GM12878 (cell line): ENCODE measurements at regions not wholly inside any gene's neighbourhood (a gene's known extent, or its start where the extent isn't known, plus 50 kb on each side); places are given as distances from the start of the nearest gene placed in this dataset.

ENCODE experiments used
- ATAC-seq: fragments of 200-7000 bp; cut with Tn5 transposase; 3 replicates; pipeline ENCODE4 v1.9.1; 2020; ENCODE audit warnings: mild to moderate bottlenecking, moderate library complexity
- BruUV-seq: library from RNA; stranded (reverse); fragments of 400-500 nt; replicated peaks from 2 replicates; lab custom pipeline; 2021; lab: Mats Ljungman, UMichigan
- CTCF ChIA-PET: fragments of 300-600 bp; sonication (Branson Sonifier 250); formaldehyde crosslinking; extraction: SDS; loops from one replicate; lab custom pipeline; 2021; ENCODE audit warnings: inconsistent platforms; lab: Yijun Ruan, JAX
- POLR2A ChIA-PET: fragments of 350-600 bp; formaldehyde crosslinking; extraction: SDS; loops from one replicate; lab custom pipeline; 2021; ENCODE audit warnings: inconsistent platforms; lab: Charles Lee
- RAD21 ChIA-PET: fragments of 300-600 bp; sonication (Branson Sonifier 250); formaldehyde crosslinking; loops from one replicate; lab custom pipeline; 2023; ENCODE audit warnings: antibody characterized with exemption; ENCODE audit not compliant: unreplicated experiment; lab: Charles Lee
- SMC1A ChIA-PET: fragments of 300-600 bp; sonication (Branson Sonifier 250); formaldehyde crosslinking; loops from one replicate; lab custom pipeline; 2023; ENCODE audit not compliant: unreplicated experiment, uncharacterized antibody; lab: Charles Lee
- DNase-seq: peaks from one replicate; pipeline ENCODE4 v3.0.0-alpha.2; 2011; ENCODE audit warnings: low read depth, low spot score
- FAIRE-seq: peaks from 3 replicates; lab custom pipeline; 2011; peaks lifted over from hg19 to GRCh38; lab: Jason Lieb, UNC
- H2AFZ ChIP-seq: 2 replicates; pipeline ENCODE4 v1.6.0; 2011; ENCODE audit warnings: low read depth, low read length, control low read depth; ENCODE audit not compliant: control insufficient read depth
- H3K27ac ChIP-seq: 2 replicates; pipeline ENCODE4 v1.5.1; 2011; ENCODE audit warnings: control low read depth; ENCODE audit not compliant: control insufficient read depth, insufficient read depth
- H3K27me3 ChIP-seq, 2 experiments: replicated peaks in 1 of 2; 2 replicates each; pipeline versions ENCODE4 v1.6.0 to v1.6.1; 2011; ENCODE audit warnings: low read length in 1 of 2; ENCODE audit not compliant: control insufficient read depth in 2 of 2, insufficient read depth in 2 of 2
- H3K36me3 ChIP-seq, 2 experiments: 2 replicates each; pipeline ENCODE4 v1.5.1; 2011; ENCODE audit warnings: low read length in 1 of 2; ENCODE audit not compliant: control insufficient read depth in 2 of 2, insufficient read depth in 2 of 2
- H3K4me1 ChIP-seq: 2 replicates; pipeline ENCODE4 v1.6.1; 2011; ENCODE audit warnings: mild to moderate bottlenecking, low read length, moderate library complexity, mixed read lengths; ENCODE audit not compliant: control insufficient read depth, insufficient read depth
- H3K4me2 ChIP-seq: 2 replicates; pipeline ENCODE4 v1.6.0; 2011; ENCODE audit warnings: control low read depth; ENCODE audit not compliant: control insufficient read depth, insufficient read depth
- H3K4me3 ChIP-seq: fragments of 200-600 bp; sonication (generic); 2 replicates; pipeline ENCODE4 v1.5.1; 2016
- H3K79me2 ChIP-seq: 2 replicates; pipeline ENCODE4 v1.6.0; 2011; ENCODE audit warnings: low read length; ENCODE audit not compliant: control insufficient read depth, insufficient read depth
- H3K9ac ChIP-seq: 2 replicates; pipeline ENCODE4 v1.8.0; 2011; ENCODE audit warnings: low read length, control low read depth, mixed read lengths; ENCODE audit not compliant: control insufficient read depth, insufficient read depth
- H3K9me3 ChIP-seq: replicated peaks from 3 replicates; pipeline ENCODE4 v1.5.1; 2011; ENCODE audit warnings: mild to moderate bottlenecking, low read length; ENCODE audit not compliant: control insufficient read depth, insufficient read depth
- H4K20me1 ChIP-seq: 2 replicates; pipeline ENCODE4 v1.6.0; 2011; ENCODE audit not compliant: control insufficient read depth, insufficient read depth
- GATAD2B ChIP-seq: fragments of 450-650 bp; conservative IDR thresholded peaks from 2 replicates; pipeline ENCODE4 v1.6.1; 2017; ENCODE audit warnings: low read depth, mild to moderate bottlenecking, moderate library complexity
- HDAC6 ChIP-seq: fragments of 200-600 bp; sonication (generic); IDR thresholded peaks from one replicate; pipeline ENCODE4 v1.8.0; 2017; ENCODE audit warnings: antibody characterized with exemption; ENCODE audit not compliant: unreplicated experiment
- IRF4 ChIP-seq: IDR thresholded peaks from 2 replicates; pipeline ENCODE4 v1.6.1; 2011; ENCODE audit warnings: low read depth, low read length
- MAX ChIP-seq: IDR thresholded peaks from 2 replicates; pipeline ENCODE4 v1.6.1; 2012; ENCODE audit warnings: low read depth, low read length, improper control_type of control experiment
- NFYB ChIP-seq: IDR thresholded peaks from 2 replicates; pipeline ENCODE4 v1.6.1; 2011; ENCODE audit warnings: low read depth, mild to moderate bottlenecking, low read length, improper control_type of control experiment, moderate library complexity; ENCODE audit not compliant: insufficient read depth
- POLR2AphosphoS2 ChIP-seq: IDR thresholded peaks from 2 replicates; pipeline ENCODE4 v1.6.1; 2011; ENCODE audit warnings: low read depth, mild to moderate bottlenecking, low read length, improper control_type of control experiment, moderate library complexity
- RFX5 ChIP-seq: IDR thresholded peaks from 2 replicates; pipeline ENCODE4 v1.6.1; 2011; ENCODE audit warnings: low read depth, low read length, improper control_type of control experiment
- SPI1 ChIP-seq: IDR thresholded peaks from 2 replicates; pipeline ENCODE4 v1.6.1; 2011; ENCODE audit warnings: low read depth, mild to moderate bottlenecking, low read length, moderate library complexity, borderline replicate concordance; ENCODE audit not compliant: insufficient read depth
- WGBS: methylation state at CpG from one replicate; pipeline ENCODE4 v1.1.6; 2016; ENCODE audit warnings: low lambda C conversion rate; ENCODE audit not compliant: insufficient replicate concordance, insufficient coverage; ENCODE audit errors: missing lambda C conversion rate; 5-methylcytosine and 5-hydroxymethylcytosine counted together
- in situ Hi-C: fragments of 300-500 bp; cut with MboI; formaldehyde crosslinking; loops from 9 replicates; pipeline ENCODE4 v1.14.3; 2018; ENCODE audit warnings: mixed read lengths
- intact Hi-C: fragments of 100-400 bp; cut with micrococcal nuclease; formaldehyde crosslinking; loops from one replicate; pipeline ENCODE4 v1.14.2; 2022; ENCODE audit not compliant: unreplicated experiment
- TF ChIP-seq, protein P1 (sequence below): fragments of 450-650 bp; IDR thresholded peaks from 2 replicates; pipeline ENCODE4 v1.6.1; 2014; ENCODE audit warnings: mild to moderate bottlenecking

DNA sequence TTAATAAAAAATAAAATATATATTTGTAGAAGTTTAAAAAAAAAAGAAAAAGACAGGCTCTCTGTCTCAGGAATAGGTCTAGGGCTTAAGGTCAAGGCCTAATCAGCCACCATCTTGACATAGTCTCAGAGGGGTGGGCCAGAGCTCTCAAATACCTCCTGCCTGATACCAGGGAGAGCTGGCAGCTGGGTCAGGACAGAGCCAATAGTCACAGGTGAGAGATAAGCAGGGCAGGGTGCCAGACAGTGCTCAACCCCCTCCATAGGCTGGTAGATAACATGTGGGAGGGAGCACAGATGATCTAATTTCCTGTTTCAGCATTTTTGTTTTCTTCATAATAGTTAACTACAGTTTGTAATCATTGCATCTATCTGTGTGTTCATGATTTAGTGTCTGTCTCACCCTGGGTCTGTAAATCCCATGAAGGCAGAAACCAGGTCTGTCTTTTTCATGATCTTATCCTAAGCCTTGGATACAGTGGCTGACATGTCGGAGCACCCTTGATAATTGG, 152.0 kb upstream of the GRIK3 start (continued):
- no peak for TF ChIP-seq GATAD2B
- no peak for TF ChIP-seq HDAC6
- TF ChIP-seq, protein P1, sequence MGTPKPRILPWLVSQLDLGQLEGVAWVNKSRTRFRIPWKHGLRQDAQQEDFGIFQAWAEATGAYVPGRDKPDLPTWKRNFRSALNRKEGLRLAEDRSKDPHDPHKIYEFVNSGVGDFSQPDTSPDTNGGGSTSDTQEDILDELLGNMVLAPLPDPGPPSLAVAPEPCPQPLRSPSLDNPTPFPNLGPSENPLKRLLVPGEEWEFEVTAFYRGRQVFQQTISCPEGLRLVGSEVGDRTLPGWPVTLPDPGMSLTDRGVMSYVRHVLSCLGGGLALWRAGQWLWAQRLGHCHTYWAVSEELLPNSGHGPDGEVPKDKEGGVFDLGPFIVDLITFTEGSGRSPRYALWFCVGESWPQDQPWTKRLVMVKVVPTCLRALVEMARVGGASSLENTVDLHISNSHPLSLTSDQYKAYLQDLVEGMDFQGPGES: no peak
- TF ChIP-seq NFYB: no peak
- no peak for TF ChIP-seq RFX5
- no peak for TF ChIP-seq POLR2AphosphoS2

DNA sequence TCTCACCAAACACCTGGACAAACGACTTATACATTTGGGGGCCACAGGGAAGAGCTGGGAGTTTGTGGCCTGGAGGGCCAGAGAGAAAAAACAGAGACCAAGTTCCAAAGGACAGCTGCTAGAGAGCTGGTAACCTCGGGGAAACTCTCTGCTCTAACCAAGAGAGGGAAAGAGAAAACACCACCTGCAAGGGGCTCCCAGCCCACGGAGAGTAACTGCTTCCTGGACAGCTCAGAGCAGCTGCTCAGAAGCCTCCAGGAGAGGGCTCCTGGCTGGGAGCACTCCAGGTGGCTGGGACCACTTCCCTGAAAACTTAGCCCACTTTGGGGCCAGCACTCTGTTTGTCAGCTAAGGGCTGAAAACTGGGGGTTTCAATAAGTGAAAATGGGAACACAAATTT, 154.8 kb upstream of the GRIK3 start:
- no peaks in the 10 kb centered on the region for H3K79me2 ChIP-seq
- no peaks in the 10 kb centered on the region for H3K36me3 ChIP-seq
- ATAC-seq (no peak), FAIRE-seq (no peak), DNase-seq (no peak)
- WGBS: 2% methylated on average over 3 of the region's 3 CpGs
- H3K27me3 ChIP-seq: peaks cover 0 to 3% of the 10 kb centered on the region in 2 experiments; a peak in 2 of 4 replicates
- no peaks in the 10 kb centered on the region for H3K4me1 ChIP-seq
- SMC1A ChIA-PET: no interaction called here
- H3K4me3 ChIP-seq: no peak overlapping the region
- CTCF ChIA-PET: interaction anchor here (1.3 kb wide), 1 partner anchor 12 kb away, joined by 6 read pairs; no protein-coding TSS in a partner anchor
- H3K4me2 ChIP-seq: no peak overlapping the region
- intact Hi-C loops: no loop called here
- no peak overlapping the region for H3K27ac ChIP-seq
- H3K9me3 ChIP-seq: no peaks in the 10 kb centered on the region
- TF ChIP-seq SPI1 (no peak), MAX (no peak), IRF4 (no peak)
- TF ChIP-seq, all 136 proteins: peak for 0
- BruUV-seq: no TSS peak
- Histone ChIP-seq H2AFZ (no peak overlapping the region), H3K9ac (no peak overlapping the region), H4K20me1 (no peaks in the 10 kb centered on the region)
- ChIA-PET RAD21 (no interaction called here), POLR2A (interaction anchor here (0.7 kb wide), 1 partner anchor 215 kb away, joined by 3 read pairs; no protein-coding TSS in a partner anchor)
- in situ Hi-C loops: no loop called here
